GM06990 (cell line): ENCODE measurements at regions not wholly inside any gene's neighbourhood (a gene's known extent, or its start where the extent isn't known, plus 50 kb on each side); places are given as distances from the start of the nearest gene placed in this dataset.

Experiments
- DNase-seq: peaks from one replicate; pipeline ENCODE4 v3.0.0-alpha.2; 2011; ENCODE audit not compliant: insufficient read length; ENCODE audit errors: extremely low read depth
- H3K27me3 ChIP-seq: replicated peaks from 2 replicates; pipeline ENCODE4 v1.6.0; 2011; ENCODE audit warnings: low read length; ENCODE audit not compliant: control insufficient read depth, insufficient read depth
- H3K36me3 ChIP-seq: 2 replicates; pipeline ENCODE4 v1.5.1; 2011; ENCODE audit warnings: low read length; ENCODE audit not compliant: control insufficient read depth, insufficient read depth
- H3K4me3 ChIP-seq: replicated peaks from 2 replicates; pipeline ENCODE4 v1.5.1; 2011; ENCODE audit warnings: low read depth, mild to moderate bottlenecking, control low read depth, low read length
- TF ChIP-seq, protein P1 (sequence below): IDR thresholded peaks from 2 replicates; pipeline ENCODE4 v1.5.1; 2011; ENCODE audit warnings: low read length, control low read depth, mild to moderate bottlenecking, inconsistent platforms; ENCODE audit not compliant: insufficient read depth, poor library complexity, severe bottlenecking

DNA sequence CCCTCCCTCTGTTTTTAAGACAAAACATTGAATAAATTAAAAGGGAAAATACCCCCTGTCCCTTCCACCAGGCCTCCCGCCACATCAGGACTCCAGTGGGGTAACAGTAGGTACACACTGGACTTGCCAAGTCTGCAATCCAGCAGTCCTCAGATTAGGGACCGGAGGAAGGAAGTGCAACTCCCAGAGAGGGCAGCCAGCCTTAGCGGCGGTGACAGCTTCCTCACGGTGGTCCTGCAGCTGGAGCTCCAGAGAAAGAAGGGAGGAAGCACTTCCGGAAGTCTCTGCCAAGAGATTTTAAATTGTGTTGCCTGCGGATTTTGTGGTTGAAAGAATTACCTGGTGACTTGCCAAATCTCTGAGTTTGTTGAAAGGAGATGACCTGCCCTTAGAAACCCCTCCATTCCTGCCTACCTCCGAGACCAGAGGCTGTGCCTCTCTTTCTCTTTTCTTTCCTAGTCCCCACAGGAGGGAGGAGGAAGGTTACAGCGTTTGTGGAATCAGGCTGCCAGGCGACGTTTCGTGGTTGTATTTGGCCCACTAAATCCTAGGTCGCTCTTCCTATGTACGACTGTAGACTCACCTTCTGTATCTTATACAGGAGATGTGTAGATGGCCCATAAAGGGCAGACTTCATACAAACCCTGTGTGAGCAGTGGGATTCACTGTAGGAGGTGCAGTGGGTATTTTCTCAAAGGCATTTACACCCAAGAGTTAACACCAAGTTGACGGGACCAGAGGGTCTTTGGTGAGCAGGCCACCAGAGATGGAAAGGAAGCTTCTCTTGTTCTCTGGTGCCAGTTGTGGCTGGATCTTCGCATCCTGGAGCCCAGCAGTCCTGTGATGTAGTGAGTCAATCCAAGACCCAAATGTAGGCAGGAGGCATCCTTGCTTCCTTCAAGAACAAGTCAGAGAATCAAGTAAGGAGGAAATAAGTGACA, 77.9 kb downstream of the INSIG1 start:
- Histone ChIP-seq H3K27me3 (peaks cover 19% of the 10 kb centered on the region), H3K4me3 (no peak overlapping the region)
- no peak for DNase-seq

DNA sequence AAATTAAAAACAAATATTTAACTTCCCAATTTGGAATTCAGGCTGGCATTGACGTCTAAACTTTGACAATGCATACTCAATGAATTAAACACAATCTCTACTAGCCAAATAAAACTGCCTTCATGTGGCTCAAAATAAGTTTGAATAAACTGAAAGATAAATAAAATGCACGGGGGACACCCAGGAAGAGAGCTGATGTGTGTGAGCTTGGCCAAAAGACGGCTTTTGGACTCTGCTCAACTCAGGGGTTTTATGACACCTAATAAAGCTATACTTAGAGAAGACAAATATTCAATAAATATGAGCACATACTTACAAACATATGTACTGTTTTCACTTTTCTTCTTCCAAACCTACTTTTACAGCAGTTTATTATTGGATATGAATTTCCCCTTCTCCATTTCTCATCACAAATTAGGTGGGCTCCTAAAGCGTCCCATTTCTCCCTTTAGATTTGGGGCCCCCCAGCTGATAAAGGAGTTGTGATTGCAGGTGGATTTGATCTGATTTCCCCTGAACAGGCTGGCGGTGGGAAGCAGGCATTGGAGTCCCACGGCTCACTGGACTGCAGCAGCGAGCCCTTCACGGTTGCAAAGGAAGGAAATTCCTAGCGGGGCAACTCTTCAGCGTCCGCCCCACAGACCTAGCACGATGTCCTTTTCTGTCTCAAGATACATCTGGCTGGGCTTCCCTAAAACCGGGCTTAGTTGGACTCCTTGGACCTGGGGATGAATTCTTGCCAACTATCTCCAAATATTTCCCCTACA, 79.6 kb downstream of the INSIG1 start:
- DNase-seq, result no peak
- Histone ChIP-seq H3K4me3 (no peak overlapping the region), H3K36me3 (no peaks in the 10 kb centered on the region), H3K27me3 (peaks cover 20% of the 10 kb centered on the region)
- TF ChIP-seq, protein P1, sequence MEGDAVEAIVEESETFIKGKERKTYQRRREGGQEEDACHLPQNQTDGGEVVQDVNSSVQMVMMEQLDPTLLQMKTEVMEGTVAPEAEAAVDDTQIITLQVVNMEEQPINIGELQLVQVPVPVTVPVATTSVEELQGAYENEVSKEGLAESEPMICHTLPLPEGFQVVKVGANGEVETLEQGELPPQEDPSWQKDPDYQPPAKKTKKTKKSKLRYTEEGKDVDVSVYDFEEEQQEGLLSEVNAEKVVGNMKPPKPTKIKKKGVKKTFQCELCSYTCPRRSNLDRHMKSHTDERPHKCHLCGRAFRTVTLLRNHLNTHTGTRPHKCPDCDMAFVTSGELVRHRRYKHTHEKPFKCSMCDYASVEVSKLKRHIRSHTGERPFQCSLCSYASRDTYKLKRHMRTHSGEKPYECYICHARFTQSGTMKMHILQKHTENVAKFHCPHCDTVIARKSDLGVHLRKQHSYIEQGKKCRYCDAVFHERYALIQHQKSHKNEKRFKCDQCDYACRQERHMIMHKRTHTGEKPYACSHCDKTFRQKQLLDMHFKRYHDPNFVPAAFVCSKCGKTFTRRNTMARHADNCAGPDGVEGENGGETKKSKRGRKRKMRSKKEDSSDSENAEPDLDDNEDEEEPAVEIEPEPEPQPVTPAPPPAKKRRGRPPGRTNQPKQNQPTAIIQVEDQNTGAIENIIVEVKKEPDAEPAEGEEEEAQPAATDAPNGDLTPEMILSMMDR, result no peak

More for the DNA sequence above, 77.9 kb downstream of the INSIG1 start:
- H3K36me3 ChIP-seq, result no peaks in the 10 kb centered on the region
- TF ChIP-seq, protein P1, result no peak

DNA sequence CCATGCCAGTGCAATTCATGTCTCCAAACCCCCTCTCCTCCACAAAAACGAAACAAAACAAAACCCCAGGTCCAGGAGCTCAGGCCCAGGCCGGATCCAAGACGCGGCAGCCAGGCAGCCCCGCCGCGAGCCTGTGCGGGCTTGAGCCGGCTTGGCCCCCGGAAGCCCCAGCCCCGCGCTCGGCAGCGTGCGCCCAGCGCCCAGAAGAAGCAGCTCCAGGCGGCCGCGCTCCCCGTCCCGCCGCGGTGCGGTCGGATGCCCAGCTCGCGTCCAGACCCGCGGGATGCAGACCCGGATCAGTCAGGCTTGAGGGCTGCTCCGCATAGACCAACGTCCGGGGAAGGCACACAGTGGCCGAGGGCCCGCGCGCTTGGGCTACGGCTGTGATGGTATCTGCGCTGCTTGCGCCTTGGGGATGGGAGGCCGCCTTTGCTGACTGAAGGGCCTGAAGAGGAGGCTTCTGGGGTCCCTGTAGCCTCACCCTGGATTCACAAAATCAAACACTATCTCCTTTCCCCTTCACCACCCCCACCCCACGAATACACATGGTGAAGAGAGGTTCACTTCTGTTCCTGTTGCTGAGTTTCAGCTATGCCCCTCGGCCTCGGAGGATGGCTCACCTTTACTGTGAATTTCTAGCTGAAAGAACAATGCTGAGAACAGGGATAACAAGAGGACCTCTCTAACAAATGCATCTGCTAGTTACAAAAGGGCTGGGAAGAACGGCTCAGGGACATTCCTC, 79.9 kb upstream of the EN2 start:
- DNase-seq, result no peak
- Histone ChIP-seq H3K36me3 (no peaks in the 10 kb centered on the region), H3K27me3 (peaks cover 17% of the 10 kb centered on the region), H3K4me3 (no peak overlapping the region)
- TF ChIP-seq, protein P1, result no peak

DNA sequence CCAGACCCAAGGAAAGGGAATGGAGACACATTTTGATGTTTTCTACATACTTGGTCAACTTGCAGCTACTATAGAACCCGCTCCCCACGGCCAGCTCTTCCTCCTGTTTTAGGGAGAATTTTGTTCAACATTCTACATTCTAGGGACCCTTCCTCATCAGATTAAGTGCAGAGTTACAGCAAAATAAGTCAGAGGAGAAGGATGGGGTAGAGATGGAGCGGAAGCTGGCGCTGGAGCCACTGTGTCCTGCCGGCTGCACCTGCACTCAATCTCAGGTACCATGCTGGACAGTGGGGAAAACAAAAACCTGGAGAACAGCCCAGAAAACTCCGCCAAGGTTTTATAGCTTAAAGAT, 79.4 kb upstream of the EN2 start:
- Histone ChIP-seq H3K36me3 (no peaks in the 10 kb centered on the region), H3K4me3 (no peak overlapping the region), H3K27me3 (peaks cover 17% of the 10 kb centered on the region)
- no peak for DNase-seq
- TF ChIP-seq, protein P1, result no peak

DNA sequence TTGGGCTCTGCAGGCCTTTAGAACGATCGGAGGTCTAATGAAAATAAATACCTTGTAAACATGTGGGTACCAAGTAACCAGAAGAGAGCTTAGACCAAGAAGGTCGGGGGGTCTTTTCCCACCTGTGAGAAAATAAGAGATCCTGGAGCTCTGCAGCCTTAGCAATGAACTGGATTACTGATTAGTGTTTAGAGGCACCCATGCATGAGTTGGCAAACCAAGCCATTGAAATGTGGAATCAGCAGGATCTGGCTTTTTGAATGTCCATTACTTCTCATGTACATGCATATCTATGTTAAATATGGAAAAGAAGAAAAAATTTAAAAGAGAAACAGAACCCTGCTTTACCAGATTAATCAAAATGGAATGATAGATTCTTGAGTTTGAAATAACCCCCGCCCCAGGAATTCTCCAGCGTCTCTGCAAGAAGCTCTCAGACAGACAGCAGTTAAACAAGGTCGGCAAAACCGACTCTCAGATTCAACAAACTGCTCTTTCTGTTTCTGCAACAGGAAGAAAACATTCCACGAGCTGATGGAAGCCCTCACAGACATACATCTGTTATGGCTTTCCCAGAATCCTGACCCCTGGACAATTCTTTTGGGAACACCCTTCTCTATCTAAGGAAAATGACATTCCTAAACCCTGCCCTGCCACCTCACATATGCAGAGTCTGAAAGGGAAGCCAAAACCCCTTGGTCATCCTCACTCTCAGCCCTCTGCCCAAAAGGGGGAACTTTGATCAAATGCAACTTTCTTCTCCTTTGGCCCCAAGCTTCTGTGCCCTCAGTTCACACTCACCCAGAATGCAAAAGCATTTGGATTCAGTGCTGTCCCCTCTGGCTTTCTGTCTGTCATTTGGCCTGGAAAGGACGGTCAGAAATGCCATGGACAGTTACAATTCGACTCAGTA, 78.7 kb upstream of the EN2 start:
- Histone ChIP-seq H3K36me3 (no peaks in the 10 kb centered on the region), H3K27me3 (peaks cover 17% of the 10 kb centered on the region), H3K4me3 (no peak overlapping the region)
- TF ChIP-seq, protein P1, result no peak
- DNase-seq, result no peak
